ENCODE measurements at regions not wholly inside any gene's neighbourhood (a gene's known extent, or its start where the extent isn't known, plus 50 kb on each side); places are given as distances from the start of the nearest gene placed in this dataset.

- Histone ChIP-seq H3K4me1 (peaks cover 0 to 11% (median 3%) of the 10 kb centered on the region in 4 donors), H3K4me3 (no peak overlapping the region), H3K27me3 (no peaks in the 10 kb centered on the region), H3K27ac (no peak overlapping the region), H3K9me3 (no peaks in the 10 kb centered on the region), H3K36me3 (no peaks in the 10 kb centered on the region)
- DNase-seq, result no peak
- intact Hi-C loops (cut with DNase I; ENCODE audit: low total_unique reads), result no loop called here
- TF ChIP-seq POLR2A (IDR thresholded peaks at IDR 0.05), result no peak
- no peak for TF ChIP-seq CTCF (IDR thresholded peaks at IDR 0.05)
- no peak for TF ChIP-seq EP300 (IDR thresholded peaks at IDR 0.05)
- TF ChIP-seq POLR2AphosphoS5 (IDR thresholded peaks at IDR 0.05), result no peak
Measured at GRCh38 chr10:121187391-121187790, 336.2 kb downstream of the WDR11 start.

DNA sequence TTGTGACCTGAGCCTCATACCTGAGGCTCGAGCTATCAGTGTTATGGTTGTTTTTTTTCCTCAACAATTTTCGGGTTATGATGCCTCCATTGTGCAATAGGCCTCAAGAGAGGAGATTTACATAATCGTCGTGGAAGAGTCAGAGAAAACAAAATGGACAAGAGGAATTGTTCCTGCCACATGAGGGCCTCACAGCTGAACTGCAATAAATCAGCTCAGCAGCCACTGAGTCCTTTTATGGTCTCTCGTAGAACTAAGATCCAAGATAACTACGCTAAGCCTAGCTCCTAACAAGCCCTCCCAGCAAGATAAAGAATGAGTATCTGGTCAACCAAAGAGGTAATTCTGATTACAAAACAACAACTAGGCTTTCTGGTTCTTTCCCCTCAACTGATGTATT lies 336.8 kb downstream of the WDR11 start:
- Histone ChIP-seq H3K27ac (no peak overlapping the region), H3K4me3 (no peak overlapping the region), H3K9me3 (no peaks in the 10 kb centered on the region), H3K4me1 (peaks cover 0 to 11% (median 3%) of the 10 kb centered on the region in 4 donors), H3K36me3 (no peaks in the 10 kb centered on the region), H3K27me3 (no peaks in the 10 kb centered on the region)
- peak in 1 of 2 donors; percentile 65 for DNase-seq
- 25 to 38% (median 32%) methylated on average over 6 of the region's 6 CpGs for WGBS, 5 donors
- intact Hi-C loops (cut with DNase I; ENCODE audit: low total_unique reads), result no loop called here
- TF ChIP-seq POLR2A (IDR thresholded peaks at IDR 0.05), result no peak
- TF ChIP-seq CTCF (IDR thresholded peaks at IDR 0.05), result peak in 1 of 7 experiments; percentile 13
- TF ChIP-seq POLR2AphosphoS5 (IDR thresholded peaks at IDR 0.05), result peak in 2 of 3 donors; percentile 11 to 39
- TF ChIP-seq EP300 (IDR thresholded peaks at IDR 0.05), result no peak

- TF ChIP-seq POLR2A (IDR thresholded peaks at IDR 0.05), result no peak
- TF ChIP-seq POLR2AphosphoS5 (IDR thresholded peaks at IDR 0.05), result no peak
- TF ChIP-seq CTCF (IDR thresholded peaks at IDR 0.05), result no peak
- no peak for TF ChIP-seq EP300 (IDR thresholded peaks at IDR 0.05)
- H3K27ac ChIP-seq, result peak overlapping the region in 1 of 5 donors; percentile 10
Measured at GRCh38 chr10:121189066-121189465, 337.9 kb downstream of the WDR11 start.

DNA sequence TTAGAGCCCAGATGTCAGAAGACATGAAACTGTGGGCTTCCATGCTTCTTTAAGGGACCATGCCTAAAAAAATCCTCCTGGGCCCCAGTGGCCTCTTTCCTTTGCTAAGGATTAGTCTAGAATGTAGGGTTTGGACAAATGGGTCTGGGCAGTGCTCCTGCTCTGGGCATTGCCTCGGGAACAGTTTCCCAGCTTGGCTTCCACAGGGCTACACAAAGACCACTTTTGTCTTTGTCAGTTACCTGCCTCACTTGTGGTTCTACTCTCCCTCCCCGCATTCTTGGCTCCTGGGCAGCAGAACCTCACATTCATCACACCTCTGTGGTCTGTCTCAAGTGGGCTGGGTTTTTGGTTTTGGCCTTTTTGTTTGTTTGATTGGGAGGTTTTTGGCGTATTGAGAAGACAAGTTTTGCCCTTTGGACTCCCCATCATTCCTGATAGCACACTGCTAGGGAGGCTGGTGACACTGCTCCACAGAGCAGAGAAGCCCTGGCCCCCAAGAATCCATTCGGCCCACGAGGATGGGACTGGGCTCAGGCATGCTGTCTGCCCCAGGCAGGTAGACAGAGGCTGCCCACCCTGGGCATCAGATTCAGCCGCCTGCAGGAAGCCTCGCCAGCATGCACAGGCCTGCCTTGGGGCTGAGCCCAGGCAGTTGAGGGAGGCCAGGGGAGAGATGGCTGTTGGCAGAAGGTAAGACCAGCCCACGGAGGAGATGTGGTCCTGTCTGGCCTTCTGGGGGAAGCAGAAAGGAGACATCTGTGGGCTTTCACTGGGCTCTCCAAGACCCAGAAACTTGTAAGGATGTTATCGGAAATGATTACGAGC lies 343.7 kb downstream of the WDR11 start:
- no peak overlapping the region for H3K27ac ChIP-seq
- no peaks in the 10 kb centered on the region for H3K36me3 ChIP-seq
- no peak for DNase-seq
- intact Hi-C loops (cut with DNase I; ENCODE audit: low total_unique reads), result no loop called here
- no peaks in the 10 kb centered on the region for H3K27me3 ChIP-seq
- no peak overlapping the region for H3K4me3 ChIP-seq
- no peaks in the 10 kb centered on the region for H3K9me3 ChIP-seq
- 64 to 75% (median 70%) methylated on average over 8 to 10 of the region's 10 CpGs for WGBS, 5 donors
- H3K4me1 ChIP-seq, result no peaks in the 10 kb centered on the region
- TF ChIP-seq EP300 (IDR thresholded peaks at IDR 0.05) (no peak), CTCF (IDR thresholded peaks at IDR 0.05) (no peak), POLR2A (IDR thresholded peaks at IDR 0.05) (no peak)

More at GRCh38 chr10:121189066-121189465, 337.9 kb downstream of the WDR11 start:
- no peaks in the 10 kb centered on the region for H3K9me3 ChIP-seq
- no peaks in the 10 kb centered on the region for H3K27me3 ChIP-seq
- peaks cover 0 to 11% (median 3%) of the 10 kb centered on the region in 4 donors for H3K4me1 ChIP-seq
- no peaks in the 10 kb centered on the region for H3K36me3 ChIP-seq
- H3K4me3 ChIP-seq, result no peak overlapping the region
- intact Hi-C loops (cut with DNase I; ENCODE audit: low total_unique reads), result no loop called here
- 71 to 85% (median 74%) methylated on average over 7 of the region's 7 CpGs for WGBS, 5 donors
- peak in 1 of 2 donors; percentile 20 for DNase-seq

Data from stomach (tissue), 8 donors.